Karpas-422 (cell line): ENCODE measurements at regions not wholly inside any gene's neighbourhood (a gene's known extent, or its start where the extent isn't known, plus 50 kb on each side); places are given as distances from the start of the nearest gene placed in this dataset.

ENCODE experiments used
- DNase-seq: peaks from one replicate; pipeline ENCODE4 v3.0.0-alpha.2; 2015
- H2AFZ ChIP-seq: fragments of 200-600 bp; sonication (generic); 2 replicates; pipeline ENCODE4 v1.6.1; 2014; ENCODE audit warnings: antibody characterized with exemption, low read length, mixed read lengths
- H3K27ac ChIP-seq: fragments of 200-600 bp; sonication (generic); 2 replicates; pipeline ENCODE4 v1.5.1; 2014; ENCODE audit warnings: mild to moderate bottlenecking, low read length, moderate library complexity
- H3K27me3 ChIP-seq: fragments of 200-600 bp; sonication (generic); 2 replicates; pipeline ENCODE4 v1.6.1; 2014; ENCODE audit warnings: low read length, mixed read lengths
- H3K36me3 ChIP-seq: fragments of 200-600 bp; sonication (generic); 2 replicates; pipeline ENCODE4 v1.6.1; 2014; ENCODE audit warnings: low read length, mixed read lengths; ENCODE audit not compliant: insufficient read depth
- H3K4me1 ChIP-seq: fragments of 200-600 bp; sonication (generic); 2 replicates; pipeline ENCODE4 v1.6.1; 2014; ENCODE audit warnings: mild to moderate bottlenecking, low read length, mixed read lengths
- H3K4me2 ChIP-seq: fragments of 200-600 bp; sonication (generic); 2 replicates; pipeline ENCODE4 v1.6.1; 2014; ENCODE audit warnings: low read length, low read depth, mild to moderate bottlenecking; ENCODE audit not compliant: poor library complexity, severe bottlenecking
- H3K4me3 ChIP-seq: fragments of 200-600 bp; sonication (generic); 2 replicates; pipeline ENCODE4 v1.5.1; 2014; ENCODE audit warnings: mild to moderate bottlenecking, antibody characterized with exemption, low read length, mixed read lengths
- H3K79me2 ChIP-seq: fragments of 200-600 bp; sonication (generic); 2 replicates; pipeline ENCODE4 v1.6.1; 2014; ENCODE audit warnings: mild to moderate bottlenecking, low read length, mixed read lengths
- H3K9ac ChIP-seq: fragments of 200-600 bp; sonication (generic); 2 replicates; pipeline ENCODE4 v1.6.0; 2014; ENCODE audit warnings: low read length
- H3K9me2 ChIP-seq: fragments of 200-600 bp; sonication (generic), shearing (Covaris generic); replicated peaks from 2 replicates; pipeline ENCODE4 v1.6.0; 2014; ENCODE audit warnings: mild to moderate bottlenecking, low read length, moderate library complexity; ENCODE audit not compliant: insufficient read depth
- H3K9me3 ChIP-seq: fragments of 300-700, 200-600 bp; sonication (generic); 2 replicates; pipeline ENCODE4 v1.6.1; 2014; ENCODE audit warnings: low read length, mixed read lengths
- H4K20me1 ChIP-seq: fragments of 200-600 bp; sonication (generic); 2 replicates; pipeline ENCODE4 v1.6.1; 2014; ENCODE audit warnings: mild to moderate bottlenecking, antibody characterized with exemption, low read length, low read depth; ENCODE audit not compliant: insufficient read depth

- Histone ChIP-seq H2AFZ (no peak overlapping the region), H3K9me2 (no peaks in the 10 kb centered on the region; the same call in 1 of the 2 replicates), H3K9me3 (no peaks in the 10 kb centered on the region), H3K9ac (no peak overlapping the region), H3K4me2 (no peak overlapping the region), H4K20me1 (no peaks in the 10 kb centered on the region), H3K79me2 (no peaks in the 10 kb centered on the region), H3K36me3 (no peaks in the 10 kb centered on the region), H3K27me3 (no peaks in the 10 kb centered on the region), H3K4me1 (no peaks in the 10 kb centered on the region), H3K4me3 (no peak overlapping the region), H3K27ac (no peak overlapping the region)
- no peak for DNase-seq
These were observed 85.2 kb upstream of the TOMM7 start for GRCh38 chr7:22907805-22908204.

- DNase-seq: no peak
- Histone ChIP-seq H3K79me2 (no peaks in the 10 kb centered on the region), H3K9me2 (no peaks in the 10 kb centered on the region), H3K4me2 (no peak overlapping the region), H3K4me1 (no peaks in the 10 kb centered on the region), H3K27ac (no peak overlapping the region), H4K20me1 (no peaks in the 10 kb centered on the region), H2AFZ (no peak overlapping the region), H3K27me3 (no peaks in the 10 kb centered on the region), H3K4me3 (no peak overlapping the region), H3K36me3 (no peaks in the 10 kb centered on the region), H3K9me3 (no peaks in the 10 kb centered on the region), H3K9ac (no peak overlapping the region)
These were observed 78.1 kb upstream of the TOMM7 start for GRCh38 chr7:22900784-22901183.

GRCh38 chr7:22900101-22900500, 77.5 kb upstream of the TOMM7 start:
- H3K27me3 ChIP-seq: no peaks in the 10 kb centered on the region
- H3K79me2 ChIP-seq: no peaks in the 10 kb centered on the region
- H3K4me1 ChIP-seq: no peaks in the 10 kb centered on the region
- H2AFZ ChIP-seq: no peak overlapping the region
- no peak overlapping the region for H3K9ac ChIP-seq
- no peak overlapping the region for H3K27ac ChIP-seq
- no peaks in the 10 kb centered on the region for H3K36me3 ChIP-seq
- H3K9me3 ChIP-seq: no peaks in the 10 kb centered on the region
- no peak overlapping the region for H3K4me3 ChIP-seq
- DNase-seq: no peak
- H3K9me2 ChIP-seq: no peaks in the 10 kb centered on the region
- H3K4me2 ChIP-seq: no peak overlapping the region
- H4K20me1 ChIP-seq: no peaks in the 10 kb centered on the region

GRCh38 chr7:22896917-22897316, 74.3 kb upstream of the TOMM7 start:
- no peaks in the 10 kb centered on the region for H3K9me2 ChIP-seq
- H3K79me2 ChIP-seq: no peaks in the 10 kb centered on the region
- DNase-seq: no peak
- H3K4me1 ChIP-seq: no peaks in the 10 kb centered on the region
- no peaks in the 10 kb centered on the region for H3K36me3 ChIP-seq
- no peaks in the 10 kb centered on the region for H3K27me3 ChIP-seq
- no peak overlapping the region for H3K4me3 ChIP-seq
- H3K27ac ChIP-seq: no peak overlapping the region
- H3K4me2 ChIP-seq: no peak overlapping the region
- no peaks in the 10 kb centered on the region for H4K20me1 ChIP-seq
- H2AFZ ChIP-seq: no peak overlapping the region
- H3K9me3 ChIP-seq: no peaks in the 10 kb centered on the region
- H3K9ac ChIP-seq: no peak overlapping the region

GRCh38 chr7:22895828-22896165, 73.1 kb upstream of the TOMM7 start:
- Histone ChIP-seq H2AFZ (no peak overlapping the region), H3K9ac (no peak overlapping the region), H3K4me3 (no peak overlapping the region), H4K20me1 (no peaks in the 10 kb centered on the region), H3K4me2 (no peak overlapping the region), H3K27me3 (no peaks in the 10 kb centered on the region), H3K4me1 (no peaks in the 10 kb centered on the region), H3K27ac (no peak overlapping the region), H3K79me2 (no peaks in the 10 kb centered on the region), H3K9me3 (no peaks in the 10 kb centered on the region), H3K36me3 (no peaks in the 10 kb centered on the region), H3K9me2 (no peaks in the 10 kb centered on the region)
- no peak for DNase-seq

GRCh38 chr7:22895140-22895827, 72.6 kb upstream of the TOMM7 start:
- H2AFZ ChIP-seq: no peak overlapping the region
- H3K27me3 ChIP-seq: no peaks in the 10 kb centered on the region
- H3K4me2 ChIP-seq: no peak overlapping the region
- no peaks in the 10 kb centered on the region for H3K9me3 ChIP-seq
- H3K9ac ChIP-seq: no peak overlapping the region
- no peaks in the 10 kb centered on the region for H4K20me1 ChIP-seq
- H3K9me2 ChIP-seq: no peaks in the 10 kb centered on the region
- no peaks in the 10 kb centered on the region for H3K4me1 ChIP-seq
- no peak for DNase-seq
- no peak overlapping the region for H3K27ac ChIP-seq
- H3K36me3 ChIP-seq: no peaks in the 10 kb centered on the region
- no peak overlapping the region for H3K4me3 ChIP-seq
- H3K79me2 ChIP-seq: no peaks in the 10 kb centered on the region

- no peaks in the 10 kb centered on the region for H4K20me1 ChIP-seq
- H3K27me3 ChIP-seq: no peaks in the 10 kb centered on the region
- DNase-seq: no peak
- H3K4me3 ChIP-seq: no peak overlapping the region
- H3K9ac ChIP-seq: no peak overlapping the region
- no peaks in the 10 kb centered on the region for H3K9me3 ChIP-seq
- no peak overlapping the region for H2AFZ ChIP-seq
- H3K79me2 ChIP-seq: no peaks in the 10 kb centered on the region
- H3K36me3 ChIP-seq: no peaks in the 10 kb centered on the region
- H3K4me2 ChIP-seq: no peak overlapping the region
- no peak overlapping the region for H3K27ac ChIP-seq
- H3K9me2 ChIP-seq: no peaks in the 10 kb centered on the region
- no peaks in the 10 kb centered on the region for H3K4me1 ChIP-seq
These were observed 71.9 kb upstream of the TOMM7 start for GRCh38 chr7:22894546-22894945.

GRCh38 chr7:22890773-22891172, 68.1 kb upstream of the TOMM7 start:
- no peaks in the 10 kb centered on the region for H3K79me2 ChIP-seq
- no peak overlapping the region for H3K9ac ChIP-seq
- no peaks in the 10 kb centered on the region for H3K4me1 ChIP-seq
- H3K9me3 ChIP-seq: no peaks in the 10 kb centered on the region
- H3K27me3 ChIP-seq: no peaks in the 10 kb centered on the region
- DNase-seq: no peak
- H3K4me2 ChIP-seq: no peak overlapping the region
- no peaks in the 10 kb centered on the region for H3K9me2 ChIP-seq
- H3K4me3 ChIP-seq: no peak overlapping the region
- no peaks in the 10 kb centered on the region for H3K36me3 ChIP-seq
- H3K27ac ChIP-seq: no peak overlapping the region
- H4K20me1 ChIP-seq: no peaks in the 10 kb centered on the region
- H2AFZ ChIP-seq: no peak overlapping the region
